GM19240 (cell line): ENCODE measurements at regions not wholly inside any gene's neighbourhood (a gene's known extent, or its start where the extent isn't known, plus 50 kb on each side); places are given as distances from the start of the nearest gene placed in this dataset.

ENCODE experiments used
- DNase-seq: peaks from one replicate; pipeline ENCODE4 v3.0.0; 2011; ENCODE audit warnings: low spot score; ENCODE audit not compliant: insufficient read length

DNA sequence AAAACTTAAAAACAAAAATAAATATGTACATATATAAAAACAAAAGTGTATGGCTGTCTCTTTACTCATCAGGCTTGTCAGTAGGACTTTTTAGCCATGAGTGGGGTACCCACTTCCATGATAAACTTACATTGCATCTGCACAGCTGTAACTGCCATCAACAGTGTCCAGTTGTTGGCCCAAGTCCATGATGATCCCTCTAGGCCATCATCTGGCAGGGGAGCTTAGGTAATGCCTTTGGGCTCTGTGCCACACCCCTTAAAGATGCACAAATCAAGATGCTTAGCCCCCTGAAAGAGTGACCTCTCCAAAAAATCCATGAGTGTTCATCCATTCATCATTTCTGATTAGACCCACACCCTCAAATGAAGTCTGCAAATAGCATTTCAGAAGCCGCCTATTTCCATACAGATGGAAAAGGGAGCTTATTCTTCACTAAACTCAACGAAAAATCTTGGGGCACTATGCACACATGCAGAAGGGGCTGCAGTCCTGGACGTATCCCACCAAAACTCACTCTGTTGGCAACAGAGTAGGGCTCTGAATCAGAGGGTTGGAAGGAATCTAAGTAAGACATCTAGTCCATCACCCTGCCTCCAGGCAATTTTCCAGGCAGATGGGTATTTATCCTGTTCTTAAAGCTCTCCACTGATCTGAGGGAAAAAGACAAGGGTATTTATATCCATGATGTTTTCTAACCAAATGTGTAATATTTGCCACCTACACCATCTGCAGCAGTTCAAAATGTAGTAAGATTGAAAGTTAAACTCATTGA lies 691.0 kb downstream of the ZEB2 start:
- DNase-seq, result no peak

DNA sequence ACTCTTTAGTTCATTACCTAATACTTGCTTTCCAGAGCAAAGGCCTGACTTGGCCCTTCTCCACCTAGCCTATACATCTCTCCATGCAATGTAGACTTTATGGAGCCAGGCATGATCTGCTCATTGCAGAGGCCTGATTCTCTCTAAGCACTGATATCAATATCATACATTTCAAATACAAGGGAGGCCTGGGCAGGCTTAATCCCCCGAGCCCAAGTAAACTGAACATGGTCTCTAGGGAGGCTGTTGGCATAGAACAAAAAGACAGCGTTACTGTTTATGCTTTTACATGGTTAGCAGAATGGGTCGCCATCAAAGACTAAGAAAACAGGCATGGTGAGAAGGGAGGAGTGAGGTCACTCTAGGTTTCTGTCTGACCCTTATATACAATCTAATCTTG lies 695.1 kb downstream of the ZEB2 start:
- no peak for DNase-seq

GRCh38 chr2:143823876-143824275 lies 694.7 kb downstream of the ARHGAP15 start:
- DNase-seq, result no peak

- no peak for DNase-seq
Measured at GRCh38 chr2:143823296-143823695, 694.1 kb downstream of the ARHGAP15 start.

GRCh38 chr2:143822736-143823135 lies 693.5 kb downstream of the ARHGAP15 start:
- DNase-seq, result no peak

- DNase-seq, result no peak
Measured at GRCh38 chr2:143819764-143820163, 690.5 kb downstream of the ARHGAP15 start.

- DNase-seq, result no peak
Measured at GRCh38 chr2:143819190-143819735, 690.0 kb downstream of the ARHGAP15 start.
